Lung (tissue), 11 donors: ENCODE measurements at regions not wholly inside any gene's neighbourhood (a gene's known extent, or its start where the extent isn't known, plus 50 kb on each side); places are given as distances from the start of the nearest gene placed in this dataset.

ENCODE experiments used
- ATAC-seq: fragments of 200-7000 bp; cut with Tn5 transposase; one replicate; pipeline ENCODE4 v1.9.1; 2020; ENCODE audit warnings: moderate number of reproducible peaks; ENCODE audit not compliant: insufficient read depth, low FRiP score
- DNase-seq, 3 donors: peaks; one replicate each; pipeline ENCODE4 v3.0.0-alpha.2; 2013 to 2017
- H3K27ac ChIP-seq, 2 donors: one replicate each; pipeline ENCODE4 v1.5.1; 2013; ENCODE audit warnings: mild to moderate bottlenecking in 2 of 2, moderate library complexity in 2 of 2, control low read depth in 1 of 2, inconsistent platforms in 1 of 2, low read depth in 1 of 2, low read length in 1 of 2
- H3K27me3 ChIP-seq, 3 donors: one replicate each; pipeline ENCODE4 v1.5.1; 2013; ENCODE audit warnings: low read length in 2 of 3; ENCODE audit not compliant: control insufficient read depth in 3 of 3, insufficient read depth in 3 of 3
- H3K36me3 ChIP-seq, 4 donors: one replicate each; pipeline ENCODE4 v1.5.1; 2013; ENCODE audit warnings: low read length in 4 of 4, mild to moderate bottlenecking in 1 of 4, moderate library complexity in 1 of 4; ENCODE audit not compliant: control insufficient read depth in 4 of 4, insufficient read depth in 4 of 4
- H3K4me1 ChIP-seq, 5 donors: one replicate each; pipeline ENCODE4 v1.5.1; 2013; ENCODE audit warnings: low read length in 5 of 5, mild to moderate bottlenecking in 2 of 5, moderate library complexity in 1 of 5; ENCODE audit not compliant: control insufficient read depth in 5 of 5, insufficient read depth in 5 of 5
- H3K4me3 ChIP-seq: one replicate; pipeline ENCODE4 v1.5.1; 2013; ENCODE audit warnings: mild to moderate bottlenecking, control low read depth, moderate library complexity
- H3K9ac ChIP-seq, 2 donors: one replicate each; pipeline ENCODE4 v1.5.1; 2013; ENCODE audit warnings: low read length in 2 of 2, control low read depth in 1 of 2; ENCODE audit not compliant: insufficient read depth in 1 of 2
- H3K9me3 ChIP-seq, 4 donors: one replicate each; pipeline ENCODE4 v1.5.1; 2013; ENCODE audit warnings: low read length in 3 of 4, mild to moderate bottlenecking in 1 of 4, moderate library complexity in 1 of 4; ENCODE audit not compliant: control insufficient read depth in 4 of 4, insufficient read depth in 3 of 4
- CTCF ChIP-seq: IDR thresholded peaks from 2 replicates; pipeline ENCODE4 v1.5.1; 2012; ENCODE audit warnings: mild to moderate bottlenecking; ENCODE audit errors: control extremely low read depth, extremely low read depth
- WGBS, 2 donors: extraction: QIAGEN DNeasy Blood & Tissue Kit; methylation state at CpG; one replicate each; pipeline ENCODE4 v1.1.7; 2013; 5-methylcytosine and 5-hydroxymethylcytosine counted together
- donor health status: control.
- donor health status: control.
- donor health status: Bipolar disorder and iron deficiency.
- donor health status: healthy.
- donor health status: DM: yes; HTN: yes; CAD: no.

GRCh38 chr1:221418346-221418745, 323.5 kb downstream of the DUSP10 start:
- H3K4me1 ChIP-seq = no peaks in the 10 kb centered on the region
- DNase-seq (no peak), ATAC-seq (no peak)
- TF ChIP-seq CTCF = no peak
- no peak overlapping the region for H3K9ac ChIP-seq
- no peak overlapping the region for H3K27ac ChIP-seq
- WGBS, 2 donors = 75 to 100% methylated on average over 1 of the region's 1 CpG
- no peaks in the 10 kb centered on the region for H3K27me3 ChIP-seq
- no peak overlapping the region for H3K4me3 ChIP-seq
- no peaks in the 10 kb centered on the region for H3K9me3 ChIP-seq
- no peaks in the 10 kb centered on the region for H3K36me3 ChIP-seq

- no peaks in the 10 kb centered on the region for H3K9me3 ChIP-seq
- 75 to 76% methylated on average over 3 of the region's 3 CpGs for WGBS, 2 donors
- no peaks in the 10 kb centered on the region for H3K4me1 ChIP-seq
- ATAC-seq (peak; percentile 34), DNase-seq (no peak)
- no peaks in the 10 kb centered on the region for H3K36me3 ChIP-seq
- H3K27me3 ChIP-seq = no peaks in the 10 kb centered on the region
- no peak overlapping the region for H3K9ac ChIP-seq
- TF ChIP-seq CTCF = no peak
- no peak overlapping the region for H3K27ac ChIP-seq
- no peak overlapping the region for H3K4me3 ChIP-seq
These were observed 322.3 kb downstream of the DUSP10 start for GRCh38 chr1:221419513-221420095.

- H3K36me3 ChIP-seq = no peaks in the 10 kb centered on the region
- no peak for TF ChIP-seq CTCF
- WGBS, 2 donors = 24 to 76% methylated on average over 1 of the region's 1 CpG
- no peaks in the 10 kb centered on the region for H3K27me3 ChIP-seq
- no peak overlapping the region for H3K4me3 ChIP-seq
- no peak overlapping the region for H3K27ac ChIP-seq
- no peaks in the 10 kb centered on the region for H3K4me1 ChIP-seq
- no peak overlapping the region for H3K9ac ChIP-seq
- H3K9me3 ChIP-seq = peaks cover 0 to 4% (median 2%) of the 10 kb centered on the region in 4 donors
- DNase-seq (no peak), ATAC-seq (no peak)
These were observed 312.6 kb downstream of the DUSP10 start for GRCh38 chr1:221429264-221429663.
